SK-N-DZ (cell line): ENCODE measurements at regions not wholly inside any gene's neighbourhood (a gene's known extent, or its start where the extent isn't known, plus 50 kb on each side); places are given as distances from the start of the nearest gene placed in this dataset.

Experiments
- DNase-seq: peaks from one replicate; pipeline ENCODE4 v3.0.0-alpha.2; 2015; ENCODE audit warnings: low spot score

DNA sequence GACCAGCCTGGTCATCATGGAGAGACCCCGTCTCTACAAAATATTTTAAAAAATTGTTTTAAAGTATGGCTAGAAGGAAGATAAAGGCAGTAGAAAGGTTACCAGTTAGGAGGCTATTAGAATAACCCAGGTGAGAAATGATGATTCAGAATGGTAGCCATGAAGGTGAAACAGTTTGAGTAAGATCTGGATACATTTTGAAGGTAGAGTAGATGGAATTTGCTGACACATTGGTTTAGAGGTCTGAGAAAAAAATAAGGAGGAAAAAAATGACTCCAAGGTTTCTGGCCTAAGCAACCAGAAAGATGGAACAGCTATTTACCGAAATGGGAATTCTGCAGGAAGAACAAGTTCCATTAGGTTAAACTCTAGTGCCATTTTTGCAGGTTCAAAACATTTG lies 167.9 kb upstream of the TAB2 start:
- no peak for DNase-seq

GRCh38 chr6:149150301-149150700 lies 167.2 kb upstream of the TAB2 start:
- no peak for DNase-seq

GRCh38 chr6:149150801-149151398 lies 166.6 kb upstream of the TAB2 start:
- no peak for DNase-seq

DNA sequence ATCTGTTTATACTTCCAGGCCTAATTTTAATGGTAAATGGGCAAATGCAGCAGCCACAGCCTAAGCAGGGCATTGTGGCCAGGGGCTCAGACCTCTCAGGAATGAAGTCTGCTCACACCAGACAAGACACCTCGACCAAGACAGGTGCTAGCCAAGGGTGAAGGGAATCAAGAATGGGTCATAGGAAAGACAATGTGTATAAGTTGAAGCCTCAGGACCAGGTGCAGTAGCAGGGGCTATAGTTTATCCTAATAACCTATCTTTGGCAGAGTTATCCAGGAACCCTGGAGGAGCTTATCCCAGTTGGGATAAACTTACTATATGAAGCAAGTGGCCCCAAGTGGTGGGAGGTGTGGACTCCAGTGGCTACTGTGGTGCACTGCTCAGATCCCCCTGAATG lies 165.0 kb upstream of the TAB2 start:
- DNase-seq: no peak

DNA sequence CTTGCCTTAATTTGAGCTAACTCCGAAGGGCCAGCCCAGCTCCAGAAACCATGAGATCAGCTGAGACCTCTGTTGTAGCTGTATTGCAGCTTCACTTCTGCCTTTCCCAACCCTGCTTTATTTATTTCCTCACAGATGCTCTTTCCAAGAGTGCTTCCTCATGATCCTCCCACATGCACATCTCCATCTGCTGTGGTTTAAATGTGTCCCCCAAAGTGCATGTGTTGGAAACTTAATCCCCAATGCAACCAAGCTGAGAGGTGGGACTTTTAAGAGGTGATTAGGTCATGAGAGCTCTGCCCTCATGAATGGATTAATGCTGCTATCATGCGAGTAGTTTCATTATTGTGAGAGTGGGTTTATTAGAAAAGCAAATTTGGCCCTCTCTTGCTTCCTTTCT lies 164.4 kb upstream of the TAB2 start:
- DNase-seq: no peak

GRCh38 chr6:149153693-149154092 lies 163.8 kb upstream of the TAB2 start:
- DNase-seq: no peak

- DNase-seq: no peak
Observed at GRCh38 chr6:149154261-149154821, 163.2 kb upstream of the TAB2 start.

DNA sequence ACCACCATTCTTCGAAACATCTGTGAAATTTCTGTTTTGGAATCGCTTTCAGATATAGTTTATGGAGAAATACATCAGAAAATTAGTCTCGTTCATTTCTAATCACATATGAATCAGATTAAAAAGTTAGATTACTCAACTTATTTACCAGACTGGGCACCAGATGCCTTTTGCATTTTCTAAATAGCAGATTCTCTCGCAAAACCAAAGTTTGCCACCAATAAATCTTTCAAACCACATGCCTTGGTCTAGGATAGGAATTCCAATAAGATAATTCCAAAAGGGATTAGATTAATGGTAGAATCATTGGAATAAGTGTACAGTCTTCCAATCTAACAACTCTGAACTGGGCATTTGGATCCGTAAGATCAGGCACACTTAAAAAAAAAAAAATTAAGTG lies 160.4 kb upstream of the TAB2 start:
- DNase-seq: no peak

GRCh38 chr6:149158076-149158475 lies 159.4 kb upstream of the TAB2 start:
- DNase-seq: no peak

DNA sequence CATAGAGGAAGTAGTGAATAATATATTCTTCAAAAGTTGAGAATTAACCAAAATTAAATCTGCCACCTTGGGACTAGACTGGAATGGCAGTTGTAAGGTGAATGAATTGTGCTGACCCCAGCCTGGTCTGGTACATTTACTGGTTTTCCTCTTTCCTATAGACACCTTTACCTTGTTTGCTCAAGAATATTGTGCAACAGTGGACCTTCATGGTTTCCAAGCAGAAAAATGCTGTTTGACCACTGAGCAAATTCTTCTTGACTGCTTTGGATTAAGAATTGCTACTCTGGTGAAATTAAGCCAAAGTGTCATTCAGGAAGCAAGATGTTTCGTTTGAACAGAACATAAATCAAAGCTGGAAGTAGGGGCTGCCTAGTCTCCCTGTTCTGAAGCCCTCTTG lies 156.6 kb upstream of the TAB2 start:
- no peak for DNase-seq

DNA sequence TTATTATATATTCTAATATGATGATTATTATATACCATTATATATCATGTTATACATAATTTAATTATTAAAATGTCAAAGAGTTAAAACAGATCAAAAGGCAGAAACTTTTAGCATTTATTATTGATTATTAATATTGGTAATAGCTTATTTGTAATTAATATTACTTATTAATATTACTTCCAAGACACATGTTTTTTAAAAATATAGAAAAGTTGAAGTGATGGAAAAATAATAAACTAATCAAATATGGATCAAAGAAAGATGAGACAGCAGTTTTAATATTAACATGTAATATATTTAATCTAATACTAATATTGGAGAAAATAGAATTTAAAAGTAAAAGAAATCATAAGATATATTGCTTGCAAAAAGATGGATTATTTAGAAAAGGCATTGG lies 154.6 kb upstream of the TAB2 start:
- DNase-seq: no peak

DNA sequence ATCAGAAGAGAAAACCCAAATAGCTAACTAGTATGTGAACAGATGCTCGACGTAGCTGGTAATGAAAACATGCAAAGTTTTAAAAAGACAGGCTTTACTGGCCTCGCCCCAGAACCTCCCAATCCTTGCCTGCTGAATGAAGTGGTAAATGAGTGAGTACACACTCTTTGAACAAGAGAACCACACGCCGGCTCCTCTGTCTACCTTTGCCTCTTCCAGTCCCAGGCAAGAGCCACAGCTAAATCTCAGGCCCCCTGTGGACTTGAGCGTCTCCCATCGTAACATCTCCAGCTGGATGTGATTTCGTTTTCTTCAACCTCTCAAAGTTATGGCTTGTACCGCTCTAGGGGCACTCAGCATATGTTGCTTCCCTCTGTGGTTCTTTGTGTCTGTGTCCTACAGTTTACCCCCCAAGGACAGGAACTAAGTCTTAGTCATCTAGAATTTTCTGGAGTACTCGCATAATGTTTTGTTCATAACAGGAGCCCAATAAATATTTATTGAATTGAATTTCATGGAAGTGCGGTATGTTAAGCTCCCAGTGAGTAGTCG lies 153.2 kb upstream of the TAB2 start:
- DNase-seq: no peak

GRCh38 chr6:149166336-149166735 lies 151.2 kb upstream of the TAB2 start:
- no peak for DNase-seq

- no peak for DNase-seq
Observed at GRCh38 chr6:149166747-149167146, 150.8 kb upstream of the TAB2 start.

GRCh38 chr6:149168968-149169367 lies 148.5 kb upstream of the TAB2 start:
- DNase-seq: no peak

GRCh38 chr6:149169761-149170511 lies 147.6 kb upstream of the TAB2 start:
- DNase-seq: no peak

DNA sequence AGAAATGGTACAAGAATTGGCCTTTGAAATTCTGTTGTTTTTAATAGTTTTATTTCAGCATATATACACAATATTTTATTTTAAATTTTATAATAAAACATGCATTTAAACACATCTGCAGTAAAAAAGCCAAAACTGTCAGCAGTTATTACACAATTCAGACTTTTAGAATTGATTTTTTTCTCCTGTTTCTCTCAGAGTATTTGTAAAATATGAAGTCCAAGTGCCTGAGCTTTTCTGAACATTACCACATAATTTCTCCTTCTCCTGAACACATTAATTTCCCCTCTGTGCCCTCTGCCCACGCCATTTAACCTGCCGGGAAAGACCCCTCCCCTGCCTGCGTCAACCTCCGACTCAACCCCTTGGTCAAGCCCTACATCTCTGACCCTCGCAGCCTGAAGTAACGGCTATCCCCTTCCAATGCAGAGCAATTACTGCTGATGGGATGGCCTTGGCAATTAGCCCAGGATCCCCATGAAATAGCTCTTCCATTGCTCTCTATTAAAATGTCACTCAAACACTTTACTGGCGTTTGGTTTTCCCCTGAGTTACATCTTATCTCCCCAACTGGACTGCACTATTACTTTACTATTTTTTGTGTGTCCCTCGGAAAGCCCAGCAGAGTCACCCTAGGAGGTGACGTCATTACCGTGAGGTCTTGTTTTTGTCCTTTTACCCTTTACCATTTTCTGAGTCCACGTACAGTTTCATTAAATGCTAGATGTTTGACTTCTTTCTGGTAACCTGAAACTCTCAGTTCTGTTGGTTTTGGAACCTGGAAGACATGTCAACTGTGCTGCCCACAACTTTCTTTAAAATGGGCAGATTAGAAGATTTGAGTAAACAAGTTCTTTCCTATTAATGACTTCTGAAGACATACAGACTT lies 146.7 kb upstream of the TAB2 start:
- no peak for DNase-seq

DNA sequence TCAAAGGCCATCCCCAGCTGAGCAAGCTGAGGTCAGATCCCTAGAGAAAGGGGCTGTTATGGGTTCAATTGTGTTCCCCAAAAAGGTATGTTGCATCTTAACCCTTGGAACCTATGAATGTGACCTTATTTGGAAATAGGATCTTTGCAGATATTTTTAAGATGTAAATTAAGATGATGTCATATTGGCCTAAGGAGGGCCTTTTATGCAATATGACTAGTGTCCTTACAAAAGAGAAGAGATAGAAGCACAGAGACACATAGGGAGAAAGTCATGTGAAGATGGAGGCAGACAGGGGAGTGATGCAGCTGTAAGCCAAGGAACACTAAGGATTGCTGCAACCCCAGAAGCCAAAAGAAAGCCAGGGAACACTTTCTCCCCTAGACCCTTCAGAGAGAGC lies 144.3 kb upstream of the TAB2 start:
- no peak for DNase-seq

DNA sequence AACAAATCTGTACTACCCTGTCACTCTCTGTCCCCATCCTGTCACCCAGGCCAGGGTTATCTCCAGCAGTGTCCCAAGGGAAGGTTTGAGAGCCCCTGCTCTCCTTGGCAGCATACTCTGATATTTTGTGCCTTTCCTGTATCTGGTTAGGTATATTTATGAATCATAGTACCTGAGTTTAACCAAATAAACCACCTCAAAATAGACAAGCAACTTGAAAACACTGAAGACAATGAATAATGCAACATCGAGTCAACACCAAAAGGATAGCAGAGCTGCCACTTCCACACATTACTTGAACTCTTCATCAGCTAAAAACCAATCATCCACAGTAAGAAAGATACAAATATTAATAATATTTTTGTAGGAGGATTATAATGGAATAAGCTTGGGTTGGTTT lies 142.6 kb upstream of the TAB2 start:
- no peak for DNase-seq

DNA sequence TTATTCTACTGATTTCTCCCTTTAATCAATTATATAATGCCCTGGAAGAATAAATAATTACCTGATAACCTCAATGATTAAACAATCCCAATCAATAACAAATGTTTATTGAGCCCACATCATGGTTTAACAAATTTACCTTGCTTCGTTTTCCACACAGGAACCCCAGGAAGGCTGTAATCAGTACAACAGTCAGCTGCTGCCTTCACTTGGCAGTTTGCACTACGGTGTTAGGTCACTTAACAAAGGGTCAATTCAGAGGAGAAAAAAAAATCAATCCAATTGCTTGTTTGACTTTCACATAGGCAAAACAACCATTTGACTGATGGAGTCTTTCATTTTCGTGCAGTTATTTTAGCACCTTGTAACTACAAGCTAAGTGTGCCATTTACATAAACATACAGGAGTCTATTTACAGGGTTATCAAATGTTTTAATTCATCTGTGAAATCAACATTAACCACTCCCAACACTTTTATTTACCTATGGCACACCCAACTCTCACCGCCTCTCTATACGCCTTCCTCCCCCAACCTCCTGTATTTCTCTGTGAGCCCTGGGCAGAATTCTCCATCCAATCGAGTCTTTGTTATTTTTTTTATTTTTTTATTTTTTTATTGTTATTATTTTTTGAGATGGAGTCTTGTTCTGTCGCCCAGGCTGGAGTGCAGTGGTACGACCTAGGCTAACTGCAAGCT lies 140.4 kb upstream of the TAB2 start:
- DNase-seq: no peak

DNA sequence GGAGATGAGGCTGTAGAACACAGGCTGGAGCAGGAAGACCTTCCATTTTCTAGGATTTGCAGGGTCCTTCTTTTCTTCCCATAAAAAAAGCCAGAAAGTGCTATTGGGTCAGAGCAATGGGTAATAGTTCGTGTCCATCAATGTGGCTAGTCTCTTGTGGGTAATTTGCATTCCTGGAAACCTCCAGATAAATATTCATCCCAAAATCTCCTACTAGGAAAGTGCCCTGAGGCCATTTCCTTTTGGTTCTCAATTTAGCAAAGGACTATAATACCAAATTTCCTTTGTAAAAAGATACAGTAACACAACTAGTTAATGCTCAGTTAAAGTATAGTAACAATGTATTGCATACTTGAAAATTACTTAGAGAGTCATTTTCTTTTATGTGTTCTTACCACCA lies 138.1 kb upstream of the TAB2 start:
- no peak for DNase-seq
